ENCODE measurements at regions not wholly inside any gene's neighbourhood (a gene's known extent, or its start where the extent isn't known, plus 50 kb on each side); places are given as distances from the start of the nearest gene placed in this dataset.

- FAIRE-seq, result no peak
- no peaks in the 10 kb centered on the region for H3K36me3 ChIP-seq (ENCODE audit: control insufficient read depth, insufficient read depth, low read length)
- no peak overlapping the region for H3K9ac ChIP-seq (ENCODE audit: insufficient read depth in 1 of 2, low read depth in 2 of 2, low read length in 2 of 2)
- H3K79me2 ChIP-seq (ENCODE audit: control insufficient read depth, insufficient read depth, low read length), result no peaks in the 10 kb centered on the region
- H3K4me2 ChIP-seq (ENCODE audit: insufficient read depth, low read length), result no peak overlapping the region
- ChIA-PET CTCF (ENCODE audit: low intra/inter-chr PET ratio) (no interaction called here), POLR2A (interaction anchor here (0.6 kb wide), 1 partner anchor 52 kb away, joined by 3 read pairs; no protein-coding TSS in a partner anchor)
- H3K4me1 ChIP-seq (replicated peaks in 1 of 2; ENCODE audit: control insufficient read depth in 2 of 2, insufficient read depth in 2 of 2, low read length in 2 of 2), result no peaks in the 10 kb centered on the region
- WGBS (ENCODE audit: insufficient coverage, low coverage, missing lambda C conversion rate), result 2% methylated on average over 6 of the region's 6 CpGs
- H2AFZ ChIP-seq (ENCODE audit: low read depth, low read length), result no peak overlapping the region
- no peaks in the 10 kb centered on the region for H3K9me1 ChIP-seq (ENCODE audit: control insufficient read depth, insufficient read depth, low read length)
- no peak overlapping the region for H3K4me3 ChIP-seq
- no peaks in the 10 kb centered on the region for H3K9me3 ChIP-seq (replicated peaks; ENCODE audit: control insufficient read depth, insufficient read depth, low read depth, low read length)
- no peak for DNase-seq (ENCODE audit: extremely low read depth in 1 of 4, low spot score in 3 of 4)
- intact Hi-C loops (cut with micrococcal nuclease), result no loop called here
- no peak for ATAC-seq
- H4K20me1 ChIP-seq (replicated peaks; ENCODE audit: control insufficient read depth, insufficient read depth, low read length), result no peaks in the 10 kb centered on the region
- TF ChIP-seq ATF7 (IDR thresholded peaks at IDR 0.05), result no peak
- BruUV-seq (replicated peaks), result no TSS peak
- no peaks in the 10 kb centered on the region for H3K27me3 ChIP-seq (ENCODE audit: control insufficient read depth in 2 of 2, insufficient read depth in 2 of 2, low read length in 2 of 2)
- in situ Hi-C loops (cut with MboI), result no loop called here
- no peak overlapping the region for H3K27ac ChIP-seq (ENCODE audit: extremely low read depth, low read depth, low read length)
Measured at GRCh38 chr11:133720951-133721350, 124.4 kb downstream of the SPATA19 start.

- no peaks in the 10 kb centered on the region for H3K9me3 ChIP-seq (replicated peaks; ENCODE audit: control insufficient read depth, insufficient read depth, low read depth, low read length)
- H3K27ac ChIP-seq (ENCODE audit: extremely low read depth, low read depth, low read length), result no peak overlapping the region
- H3K9ac ChIP-seq (ENCODE audit: insufficient read depth in 1 of 2, low read depth in 2 of 2, low read length in 2 of 2), result no peak overlapping the region
- BruUV-seq (replicated peaks), result no TSS peak
- FAIRE-seq, result no peak
- H3K4me1 ChIP-seq (replicated peaks in 1 of 2; ENCODE audit: control insufficient read depth in 2 of 2, insufficient read depth in 2 of 2, low read length in 2 of 2), result no peaks in the 10 kb centered on the region
- ChIA-PET CTCF (ENCODE audit: low intra/inter-chr PET ratio) (interaction anchor here (0.6 kb wide), 1 partner anchor 9 kb away, joined by 3 read pairs; no protein-coding TSS in a partner anchor), POLR2A (no interaction called here)
- H3K27me3 ChIP-seq (ENCODE audit: control insufficient read depth in 2 of 2, insufficient read depth in 2 of 2, low read length in 2 of 2), result no peaks in the 10 kb centered on the region
- in situ Hi-C loops (cut with MboI), result no loop called here
- H3K79me2 ChIP-seq (ENCODE audit: control insufficient read depth, insufficient read depth, low read length), result no peaks in the 10 kb centered on the region
- H2AFZ ChIP-seq (ENCODE audit: low read depth, low read length), result no peak overlapping the region
- no peak overlapping the region for H3K4me2 ChIP-seq (ENCODE audit: insufficient read depth, low read length)
- no peaks in the 10 kb centered on the region for H4K20me1 ChIP-seq (replicated peaks; ENCODE audit: control insufficient read depth, insufficient read depth, low read length)
- no peak for DNase-seq (ENCODE audit: extremely low read depth in 1 of 4, low spot score in 3 of 4)
- no peaks in the 10 kb centered on the region for H3K9me1 ChIP-seq (ENCODE audit: control insufficient read depth, insufficient read depth, low read length)
- no peak overlapping the region for H3K4me3 ChIP-seq
- intact Hi-C loops (cut with micrococcal nuclease), result no loop called here
- ATAC-seq, result no peak
- WGBS (ENCODE audit: insufficient coverage, low coverage, missing lambda C conversion rate), result under 1% methylated on average over 16 of the region's 17 CpGs
- H3K36me3 ChIP-seq (ENCODE audit: control insufficient read depth, insufficient read depth, low read length), result no peaks in the 10 kb centered on the region
- no peak for TF ChIP-seq TSC22D4 (tag; IDR thresholded peaks at IDR 0.05)
- TF ChIP-seq ZNF449 (CRISPR knock-in tag; IDR thresholded peaks at IDR 0.05), result no peak
- no peak for TF ChIP-seq ZNF655 (CRISPR knock-in tag; IDR thresholded peaks at IDR 0.05)
- TF ChIP-seq PRMT5 (CRISPR knock-in tag; IDR thresholded peaks at IDR 0.05), result no peak
- TF ChIP-seq E4F1 (CRISPR knock-in tag; IDR thresholded peaks at IDR 0.05; ENCODE audit: borderline replicate concordance), result no peak
- TF ChIP-seq ZNF3 (CRISPR knock-in tag; IDR thresholded peaks at IDR 0.05), result no peak
Measured at GRCh38 chr11:133719532-133720235, 125.6 kb downstream of the SPATA19 start.
